ENCODE measurements at regions not wholly inside any gene's neighbourhood (a gene's known extent, or its start where the extent isn't known, plus 50 kb on each side); places are given as distances from the start of the nearest gene placed in this dataset.

DNA sequence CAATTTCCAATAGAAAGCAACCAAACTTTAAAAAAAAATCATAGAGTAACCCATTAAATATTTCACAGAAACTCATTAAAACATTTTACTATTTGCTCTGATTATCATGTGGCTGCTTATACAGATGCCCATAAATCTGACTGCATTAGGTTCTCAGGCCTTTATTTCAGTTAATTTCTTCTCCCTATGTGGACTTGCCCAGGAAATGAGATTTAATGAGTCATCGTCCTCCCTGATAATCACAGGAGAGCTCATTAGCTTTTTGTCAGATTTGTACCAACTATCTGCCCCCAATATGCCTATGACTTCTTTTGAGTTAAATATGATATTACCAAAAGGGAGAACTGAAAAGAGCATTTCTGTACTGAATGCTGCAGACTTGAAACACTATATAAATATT lies 168.0 kb downstream of the FOXB1 start:
- TF ChIP-seq CTCF (IDR thresholded peaks at IDR 0.05): no peak
- no peak for TF ChIP-seq POLR2A (IDR thresholded peaks at IDR 0.05)
- no peak for TF ChIP-seq EP300 (IDR thresholded peaks at IDR 0.05)
- TF ChIP-seq POLR2AphosphoS5 (IDR thresholded peaks at IDR 0.05): no peak

All from sigmoid colon (tissue), 4 donors.